Thoracic aorta (tissue), 2 donors: ENCODE measurements at regions not wholly inside any gene's neighbourhood (a gene's known extent, or its start where the extent isn't known, plus 50 kb on each side); places are given as distances from the start of the nearest gene placed in this dataset.

Source experiments
- ATAC-seq: fragments of 150-250 bp; one replicate; pipeline ENCODE4 v1.8.0; 2017; ENCODE audit warnings: low read depth; ENCODE audit not compliant: insufficient number of reproducible peaks, low FRiP score
- DNase-seq: peaks from one replicate; pipeline ENCODE4 v3.0.0-alpha.2; 2020; ENCODE audit warnings: low spot score
- H3K27ac ChIP-seq, 2 donors: fragments of 200-600 bp; sonication (generic); 1 replicate in 1 of 2; 2 replicates in 1 of 2; pipeline ENCODE4 v1.5.1; 2016; ENCODE audit warnings: mild to moderate bottlenecking in 2 of 2, moderate library complexity in 2 of 2
- H3K27me3 ChIP-seq: fragments of 200-600 bp; sonication (generic); replicated peaks from 2 replicates; pipeline ENCODE4 v1.6.0; 2016; ENCODE audit warnings: mild to moderate bottlenecking; ENCODE audit not compliant: insufficient read depth
- H3K36me3 ChIP-seq: fragments of 200-600 bp; sonication (generic); one replicate; pipeline ENCODE4 v1.5.1; 2016
- H3K4me1 ChIP-seq, 2 donors: fragments of 200-600 bp; sonication (generic); 1 replicate in 1 of 2; 2 replicates in 1 of 2; pipeline versions ENCODE4 v1.5.1 to v1.6.0; 2016; ENCODE audit warnings: low read depth in 2 of 2, mild to moderate bottlenecking in 1 of 2; ENCODE audit not compliant: control insufficient read depth in 1 of 2
- H3K4me3 ChIP-seq: fragments of 200-600 bp; sonication (generic); 2 replicates; pipeline ENCODE4 v1.5.1; 2016; ENCODE audit warnings: mild to moderate bottlenecking
- H3K9me3 ChIP-seq: fragments of 200-600 bp; sonication (generic); 2 replicates; pipeline ENCODE4 v1.5.1; 2016
- CTCF ChIP-seq: fragments of 200-600 bp; sonication (generic); IDR thresholded peaks from one replicate; pipeline ENCODE4 v1.5.1; 2019; ENCODE audit warnings: antibody characterized with exemption

DNA sequence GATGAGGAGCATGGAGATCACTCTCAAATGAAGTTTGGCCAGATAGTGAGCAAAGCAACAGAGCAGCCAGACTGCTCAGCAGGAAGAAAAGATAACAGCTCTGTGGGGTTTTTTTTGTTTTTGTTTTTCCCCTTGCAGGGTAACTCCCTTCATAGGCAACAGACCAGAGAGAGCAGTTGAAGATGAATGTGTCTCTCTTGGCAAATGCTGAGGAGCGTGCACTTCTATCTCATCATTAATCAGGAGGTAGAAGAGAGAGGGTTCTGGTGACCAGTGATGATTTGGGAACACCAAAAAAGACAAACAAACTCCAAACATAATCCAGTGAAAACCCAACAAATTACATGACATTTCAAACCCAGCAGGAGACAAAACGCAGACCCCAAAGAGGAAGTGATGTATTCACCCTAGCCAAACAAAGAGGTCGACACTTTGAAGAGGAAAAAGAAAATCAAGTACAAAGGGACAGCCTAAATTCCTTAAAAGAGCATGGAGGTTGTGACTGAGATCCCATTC, 66.2 kb upstream of the RREB1 start:
- TF ChIP-seq CTCF = no peak
- Histone ChIP-seq H3K36me3 (no peaks in the 10 kb centered on the region), H3K9me3 (no peaks in the 10 kb centered on the region), H3K27me3 (no peaks in the 10 kb centered on the region), H3K4me1 (no peaks in the 10 kb centered on the region), H3K27ac (no peak overlapping the region), H3K4me3 (no peak overlapping the region)
- no peak for ATAC-seq
- DNase-seq = no peak

GRCh38 chr6:7042056-7042653, 65.6 kb upstream of the RREB1 start:
- Histone ChIP-seq H3K4me1 (no peaks in the 10 kb centered on the region), H3K9me3 (no peaks in the 10 kb centered on the region), H3K27ac (no peak overlapping the region), H3K36me3 (no peaks in the 10 kb centered on the region), H3K4me3 (no peak overlapping the region), H3K27me3 (no peaks in the 10 kb centered on the region)
- DNase-seq (no peak), ATAC-seq (no peak)
- TF ChIP-seq CTCF = no peak

- TF ChIP-seq CTCF = no peak
- H3K4me1 ChIP-seq = no peaks in the 10 kb centered on the region
- no peak for ATAC-seq
- H3K9me3 ChIP-seq = no peaks in the 10 kb centered on the region
- no peak for DNase-seq
- no peak overlapping the region for H3K27ac ChIP-seq
- no peaks in the 10 kb centered on the region for H3K36me3 ChIP-seq
- H3K4me3 ChIP-seq = no peak overlapping the region
- H3K27me3 ChIP-seq = no peaks in the 10 kb centered on the region
These were observed 64.9 kb upstream of the RREB1 start for GRCh38 chr6:7042654-7043545.

GRCh38 chr6:7045331-7045730, 62.4 kb upstream of the RREB1 start:
- Histone ChIP-seq H3K9me3 (no peaks in the 10 kb centered on the region), H3K36me3 (no peaks in the 10 kb centered on the region), H3K4me3 (no peak overlapping the region), H3K4me1 (no peaks in the 10 kb centered on the region), H3K27me3 (no peaks in the 10 kb centered on the region), H3K27ac (no peak overlapping the region)
- ATAC-seq = no peak
- DNase-seq = no peak
- no peak for TF ChIP-seq CTCF

GRCh38 chr6:7045746-7046145, 62.0 kb upstream of the RREB1 start:
- Histone ChIP-seq H3K27ac (no peak overlapping the region), H3K36me3 (no peaks in the 10 kb centered on the region), H3K4me3 (no peak overlapping the region), H3K9me3 (no peaks in the 10 kb centered on the region), H3K27me3 (no peaks in the 10 kb centered on the region), H3K4me1 (no peaks in the 10 kb centered on the region)
- TF ChIP-seq CTCF = no peak
- no peak for DNase-seq
- no peak for ATAC-seq
